K562 (cell line): ENCODE measurements at regions not wholly inside any gene's neighbourhood (a gene's known extent, or its start where the extent isn't known, plus 50 kb on each side); places are given as distances from the start of the nearest gene placed in this dataset.

Experiments
- ATAC-seq: fragments of 200-7000 bp; cut with Tn5 transposase; 3 replicates; pipeline ENCODE4 v1.9.1; 2020; ENCODE audit warnings: moderate library complexity
- BruUV-seq: library from RNA; stranded (reverse); fragments of 400-500 nt; replicated peaks from 2 replicates; lab custom pipeline; 2021; lab: Mats Ljungman, UMichigan
- CTCF ChIA-PET: fragments of 300-600 bp; formaldehyde crosslinking; extraction: SDS; loops from one replicate; lab custom pipeline; 2021; ENCODE audit warnings: low intra/inter-chr PET ratio; lab: Yijun Ruan, JAX
- POLR2A ChIA-PET: fragments of 300-600, 350-650 bp; sonication (Branson Sonifier 250); formaldehyde crosslinking; extraction: SDS; loops from one replicate; lab custom pipeline; 2021; ENCODE audit warnings: antibody characterized with exemption, inconsistent platforms; lab: Yijun Ruan, JAX
- DNase-seq, 4 experiments: peaks; one replicate each; pipeline versions ENCODE4 v3.0.0 to v3.0.0-alpha.2; 2011 to 2018; ENCODE audit warnings: low spot score in 3 of 4, mixed read lengths in 3 of 4; ENCODE audit errors: extremely low read depth in 1 of 4
- FAIRE-seq: peaks from 2 replicates; lab custom pipeline; 2011; peaks lifted over from hg19 to GRCh38; lab: Jason Lieb, UNC
- H2AFZ ChIP-seq: 2 replicates; pipeline ENCODE4 v1.6.0; 2011; ENCODE audit warnings: low read depth, low read length, control low read depth, inconsistent platforms
- H3K27ac ChIP-seq: fragments of 200-600 bp; 3 replicates; pipeline ENCODE4 v1.8.0; 2011; ENCODE audit warnings: low read depth, mild to moderate bottlenecking, control low read depth, inconsistent platforms, low read length, moderate library complexity, mixed read lengths; ENCODE audit errors: extremely low read depth
- H3K27me3 ChIP-seq, 2 experiments: fragments of 300-600 bp in 1 of 2; 2 replicates in 1 of 2; 3 replicates in 1 of 2; pipeline versions ENCODE4 v1.6.0 to v1.8.0; 2011; ENCODE audit warnings: inconsistent platforms in 2 of 2, low read length in 2 of 2, mild to moderate bottlenecking in 1 of 2, mixed read lengths in 1 of 2, moderate library complexity in 1 of 2; ENCODE audit not compliant: control insufficient read depth in 2 of 2, insufficient read depth in 2 of 2
- H3K36me3 ChIP-seq: fragments of 300-600 bp; 3 replicates; pipeline ENCODE4 v1.8.0; 2011; ENCODE audit warnings: mild to moderate bottlenecking, low read length, inconsistent platforms; ENCODE audit not compliant: control insufficient read depth, insufficient read depth
- H3K4me1 ChIP-seq, 2 experiments: fragments of 200-600 bp in 1 of 2; replicated peaks in 1 of 2; 2 replicates in 1 of 2; 3 replicates in 1 of 2; pipeline versions ENCODE4 v1.5.1 to v1.8.0; 2011; ENCODE audit warnings: inconsistent platforms in 2 of 2, low read length in 2 of 2, mild to moderate bottlenecking in 1 of 2, mixed read lengths in 1 of 2, moderate library complexity in 1 of 2; ENCODE audit not compliant: control insufficient read depth in 2 of 2, insufficient read depth in 2 of 2
- H3K4me2 ChIP-seq: 2 replicates; pipeline ENCODE4 v1.6.1; 2011; ENCODE audit warnings: low read length, control low read depth, inconsistent platforms, mixed read lengths; ENCODE audit not compliant: insufficient read depth
- H3K4me3 ChIP-seq: fragments of 200-600 bp; sonication (generic), shearing (Covaris generic); 2 replicates; pipeline ENCODE4 v1.5.1; 2016; ENCODE audit warnings: control low read depth, inconsistent platforms
- H3K79me2 ChIP-seq: fragments of 200-600 bp; 3 replicates; pipeline ENCODE4 v1.8.0; 2011; ENCODE audit warnings: low read length, inconsistent platforms; ENCODE audit not compliant: control insufficient read depth, insufficient read depth
- H3K9ac ChIP-seq, 2 experiments: 2 replicates each; pipeline versions ENCODE4 v1.6.0 to v1.6.1; 2011; ENCODE audit warnings: low read depth in 2 of 2, low read length in 2 of 2, control low read depth in 1 of 2, inconsistent platforms in 1 of 2, mild to moderate bottlenecking in 1 of 2, mixed read lengths in 1 of 2; ENCODE audit not compliant: insufficient read depth in 1 of 2
- H3K9me1 ChIP-seq: one replicate; pipeline ENCODE4 v1.6.0; 2011; ENCODE audit warnings: inconsistent platforms, mild to moderate bottlenecking, low read length, moderate library complexity; ENCODE audit not compliant: control insufficient read depth, insufficient read depth
- H3K9me3 ChIP-seq: replicated peaks from 2 replicates; pipeline ENCODE4 v1.5.1; 2011; ENCODE audit warnings: low read depth, low read length, inconsistent platforms; ENCODE audit not compliant: control insufficient read depth, insufficient read depth
- H4K20me1 ChIP-seq: replicated peaks from 2 replicates; pipeline ENCODE4 v1.6.1; 2011; ENCODE audit warnings: low read length, inconsistent platforms, mixed read lengths; ENCODE audit not compliant: control insufficient read depth, insufficient read depth
- BACH1 ChIP-seq: fragments of 200-800 bp; sonication (Bioruptor generic); IDR thresholded peaks from 2 replicates; pipeline ENCODE4 v1.6.1; 2016; ENCODE audit warnings: missing genetic modification characterization, missing compliant biosample characterization
- KLF13 ChIP-seq: fragments of 450-650 bp; IDR thresholded peaks from 2 replicates; pipeline ENCODE4 v1.6.1; 2016; ENCODE audit warnings: missing genetic modification characterization, low read depth, mild to moderate bottlenecking, missing compliant biosample characterization, moderate library complexity, borderline replicate concordance
- MTF1 ChIP-seq: fragments of 250-450 bp; sonication (Bioruptor Pico); IDR thresholded peaks from 2 replicates; pipeline ENCODE4 v1.9.0; 2021; ENCODE audit warnings: moderate library complexity, mild to moderate bottlenecking, inconsistent platforms, borderline replicate concordance
- RAD21 ChIP-seq, 2 experiments: fragments of 250-450 bp in 1 of 2; fragments of 450-650 bp in 1 of 2; sonication (Bioruptor Pico) in 1 of 2; formaldehyde crosslinking in 1 of 2; IDR thresholded peaks in 1 of 2; conservative IDR thresholded peaks in 1 of 2; 2 replicates each; pipeline versions ENCODE4 v1.4.0 to v1.8.0; 2020 to 2022; ENCODE audit warnings: mild to moderate bottlenecking in 2 of 2, moderate library complexity in 1 of 2
- RCOR1 ChIP-seq, 2 experiments: IDR thresholded peaks; 2 replicates each; pipeline ENCODE4 v1.6.1; 2012; ENCODE audit warnings: low read depth in 2 of 2, low read length in 2 of 2, borderline replicate concordance in 1 of 2, improper control_type of control experiment in 1 of 2
- SETDB1 ChIP-seq: IDR thresholded peaks from one replicate; pipeline ENCODE4 v1.6.1; 2012; ENCODE audit warnings: low read length, control low read depth, inconsistent platforms
- SPI1 ChIP-seq: IDR thresholded peaks from 2 replicates; pipeline ENCODE4 v1.6.1; 2011; ENCODE audit warnings: low read depth, low read length, control low read depth, borderline replicate concordance
- TRIM25 ChIP-seq: fragments of 450-650 bp; IDR thresholded peaks from 2 replicates; pipeline ENCODE4 v1.7.0; 2016; ENCODE audit warnings: borderline replicate concordance
- ZC3H11A ChIP-seq: IDR thresholded peaks from 2 replicates; pipeline ENCODE4 v1.6.1; 2012; ENCODE audit warnings: low read depth, low read length, improper control_type of control experiment
- ZNF324 ChIP-seq: fragments of 250-450 bp; sonication (Bioruptor Pico); IDR thresholded peaks from 2 replicates; pipeline ENCODE4 v1.4.0; 2020; ENCODE audit warnings: mild to moderate bottlenecking
- ZNF41 ChIP-seq: fragments of 250-450 bp; sonication (Bioruptor Pico); conservative IDR thresholded peaks from 2 replicates; pipeline ENCODE4 v1.4.0; 2020; ENCODE audit warnings: mild to moderate bottlenecking
- ZNF644 ChIP-seq: fragments of 200-800 bp; sonication (Bioruptor generic); IDR thresholded peaks from 2 replicates; pipeline ENCODE4 v1.6.1; 2016; ENCODE audit warnings: low read depth, missing genetic modification characterization, missing compliant biosample characterization
- ZNF707 ChIP-seq: fragments of 250-450 bp; sonication (Bioruptor Pico); conservative IDR thresholded peaks from 2 replicates; pipeline ENCODE4 v1.8.0; 2022; ENCODE audit warnings: inconsistent platforms, mild to moderate bottlenecking, moderate library complexity
- WGBS: fragments of 100-300 bp; shearing (Covaris generic); methylation state at CpG from one replicate; pipeline ENCODE4 v1.1.6; 2016; ENCODE audit warnings: low coverage, mixed read lengths; ENCODE audit not compliant: insufficient coverage; ENCODE audit errors: missing lambda C conversion rate; 5-methylcytosine and 5-hydroxymethylcytosine counted together
- in situ Hi-C: fragments of 300-500 bp; cut with MboI; formaldehyde crosslinking; loops from 4 replicates; pipeline ENCODE4 v1.15.0; 2018; ENCODE audit warnings: inconsistent platforms, mixed read lengths
- intact Hi-C: fragments of 100-400 bp; cut with micrococcal nuclease; formaldehyde crosslinking; loops from 2 replicates; pipeline ENCODE4 v1.14.2; 2022

- intact Hi-C loops: no loop called here
- no peak for FAIRE-seq
Observed at GRCh38 chr10:117934477-117934876, 112.3 kb downstream of the RAB11FIP2 start.

More at GRCh38 chr10:117934477-117934876, 112.3 kb downstream of the RAB11FIP2 start:
- H2AFZ ChIP-seq: no peak overlapping the region
- no peaks in the 10 kb centered on the region for H3K36me3 ChIP-seq
- H3K79me2 ChIP-seq: no peaks in the 10 kb centered on the region
- no peak overlapping the region for H3K4me3 ChIP-seq
- in situ Hi-C loops: no loop called here
- no peak overlapping the region for H3K9ac ChIP-seq
- no peaks in the 10 kb centered on the region for H4K20me1 ChIP-seq
- CTCF ChIA-PET: no interaction called here
- H3K4me2 ChIP-seq: no peak overlapping the region
- no peaks in the 10 kb centered on the region for H3K9me3 ChIP-seq
- DNase-seq: no peak
- H3K27me3 ChIP-seq: peaks cover 0 to 9% of the 10 kb centered on the region in 2 experiments; a peak in 2 of 5 replicates
- TF ChIP-seq TRIM25 (no peak), ZNF644 (tag) (no peak), RAD21 (CRISPR knock-in tag; conservative IDR thresholded peaks at IDR 0.05 in 1 of 2, IDR thresholded peaks at IDR 0.05 in 1 of 2) (no peak), BACH1 (no peak), RCOR1 (IDR thresholded peaks at IDR 0.05; ENCODE audit: borderline replicate concordance in 1 of 2, low read depth in 2 of 2, low read length in 2 of 2) (no peak), SPI1 (no peak), ZC3H11A (no peak), ZNF41 (CRISPR knock-in tag) (no peak), ZNF707 (no peak), KLF13 (tag) (no peak), ZNF324 (CRISPR knock-in tag) (no peak), SETDB1 (no peak), MTF1 (CRISPR knock-in tag) (no peak)
- TF ChIP-seq, all 486 proteins: peak for 0
- Histone ChIP-seq H3K27ac (no peak overlapping the region), H3K4me1 (no peaks in the 10 kb centered on the region), H3K9me1 (no peaks in the 10 kb centered on the region)
- no TSS peak for BruUV-seq
- no peak for ATAC-seq
- POLR2A ChIA-PET: no interaction called here
- WGBS: 0% methylated on average over 3 of the region's 3 CpGs
